DOHH2 (cell line): ENCODE measurements at regions not wholly inside any gene's neighbourhood (a gene's known extent, or its start where the extent isn't known, plus 50 kb on each side); places are given as distances from the start of the nearest gene placed in this dataset.

ENCODE experiments used
- H3F3A ChIP-seq: fragments of 200-600 bp; sonication (generic), shearing (Covaris generic); 2 replicates; pipeline ENCODE4 v1.6.0; 2016; ENCODE audit warnings: antibody characterized with exemption, mild to moderate bottlenecking; ENCODE audit not compliant: control insufficient read depth, insufficient read depth
- H3K27ac ChIP-seq: fragments of 200-600 bp; sonication (generic); 2 replicates; pipeline ENCODE4 v1.5.1; 2014; ENCODE audit warnings: low read depth, mild to moderate bottlenecking, low read length, moderate library complexity
- H3K27me3 ChIP-seq: fragments of 200-600 bp; sonication (generic); 2 replicates; pipeline ENCODE4 v1.6.1; 2014; ENCODE audit warnings: mild to moderate bottlenecking, low read length, mixed read lengths; ENCODE audit not compliant: control insufficient read depth
- H3K36me3 ChIP-seq: fragments of 200-600 bp; sonication (generic); 2 replicates; pipeline ENCODE4 v1.6.1; 2014; ENCODE audit warnings: mild to moderate bottlenecking, low read length, moderate library complexity, mixed read lengths; ENCODE audit not compliant: control insufficient read depth
- H3K4me1 ChIP-seq: fragments of 200-600 bp; sonication (generic); 2 replicates; pipeline ENCODE4 v1.6.1; 2014; ENCODE audit warnings: mild to moderate bottlenecking, low read length, mixed read lengths; ENCODE audit not compliant: control insufficient read depth
- H3K4me2 ChIP-seq: fragments of 200-600 bp; sonication (generic); 2 replicates; pipeline ENCODE4 v1.6.0; 2014; ENCODE audit warnings: mild to moderate bottlenecking, low read length, moderate library complexity
- H3K4me3 ChIP-seq: fragments of 200-600 bp; sonication (generic); 2 replicates; pipeline ENCODE4 v1.5.1; 2014; ENCODE audit warnings: mild to moderate bottlenecking, low read length, mixed read lengths
- H3K79me2 ChIP-seq: fragments of 200-600 bp; sonication (generic); 2 replicates; pipeline ENCODE4 v1.6.1; 2014; ENCODE audit warnings: mild to moderate bottlenecking, low read length, mixed read lengths; ENCODE audit not compliant: control insufficient read depth
- H3K9me2 ChIP-seq: fragments of 200-600 bp; sonication (generic); replicated peaks from 2 replicates; pipeline ENCODE4 v1.6.1; 2014; ENCODE audit warnings: mild to moderate bottlenecking, low read length, mixed read lengths; ENCODE audit not compliant: control insufficient read depth
- H3K9me3 ChIP-seq: fragments of 200-600 bp; sonication (generic); 2 replicates; pipeline ENCODE4 v1.6.1; 2014; ENCODE audit warnings: antibody characterized with exemption, low read length, mixed read lengths; ENCODE audit not compliant: control insufficient read depth, insufficient read depth
- H4K20me1 ChIP-seq: fragments of 200-600 bp; sonication (generic); 2 replicates; pipeline ENCODE4 v1.6.0; 2014; ENCODE audit warnings: low read depth, mild to moderate bottlenecking, antibody characterized with exemption, low read length, moderate library complexity; ENCODE audit not compliant: control insufficient read depth, insufficient read depth
- CTCF ChIP-seq: fragments of 200-600 bp; sonication (generic); IDR thresholded peaks from one replicate; pipeline ENCODE4 v1.5.1; 2014; ENCODE audit warnings: antibody characterized with exemption, mild to moderate bottlenecking, low read depth, low read length; ENCODE audit not compliant: poor library complexity, severe bottlenecking
- EZH2phosphoT487 ChIP-seq: fragments of 200-600 bp; sonication (generic); IDR thresholded peaks from 2 replicates; pipeline ENCODE4 v1.6.1; 2017; ENCODE audit warnings: borderline replicate concordance, mild to moderate bottlenecking, antibody characterized with exemption, low read length, moderate library complexity, mixed read lengths

GRCh38 chrX:109830704-109831206 is 97.7 kb upstream of the ACSL4 start:
- Histone ChIP-seq H3K27me3 (no peaks in the 10 kb centered on the region), H3K79me2 (no peaks in the 10 kb centered on the region), H4K20me1 (no peaks in the 10 kb centered on the region), H3K4me2 (no peak overlapping the region), H3K4me3 (no peak overlapping the region), H3F3A (no peaks in the 10 kb centered on the region), H3K36me3 (no peaks in the 10 kb centered on the region), H3K9me3 (no peaks in the 10 kb centered on the region), H3K4me1 (no peaks in the 10 kb centered on the region), H3K9me2 (no peaks in the 10 kb centered on the region), H3K27ac (no peak overlapping the region)
- TF ChIP-seq EZH2phosphoT487 (no peak), CTCF (no peak)

GRCh38 chrX:109831326-109831985 is 98.4 kb upstream of the ACSL4 start:
- H3K27ac ChIP-seq: no peak overlapping the region
- H3K9me3 ChIP-seq: no peaks in the 10 kb centered on the region
- no peaks in the 10 kb centered on the region for H3F3A ChIP-seq
- no peaks in the 10 kb centered on the region for H3K27me3 ChIP-seq
- H3K79me2 ChIP-seq: no peaks in the 10 kb centered on the region
- H4K20me1 ChIP-seq: no peaks in the 10 kb centered on the region
- no peaks in the 10 kb centered on the region for H3K4me1 ChIP-seq
- TF ChIP-seq EZH2phosphoT487: no peak
- no peak for TF ChIP-seq CTCF
- H3K4me2 ChIP-seq: no peak overlapping the region
- H3K36me3 ChIP-seq: no peaks in the 10 kb centered on the region
- H3K4me3 ChIP-seq: no peak overlapping the region
- H3K9me2 ChIP-seq: no peaks in the 10 kb centered on the region

- H3K9me3 ChIP-seq: no peaks in the 10 kb centered on the region
- no peaks in the 10 kb centered on the region for H3K27me3 ChIP-seq
- no peaks in the 10 kb centered on the region for H3F3A ChIP-seq
- no peak overlapping the region for H3K4me2 ChIP-seq
- no peak overlapping the region for H3K27ac ChIP-seq
- no peaks in the 10 kb centered on the region for H4K20me1 ChIP-seq
- H3K4me1 ChIP-seq: no peaks in the 10 kb centered on the region
- H3K36me3 ChIP-seq: no peaks in the 10 kb centered on the region
- no peaks in the 10 kb centered on the region for H3K9me2 ChIP-seq
- no peaks in the 10 kb centered on the region for H3K79me2 ChIP-seq
- no peak overlapping the region for H3K4me3 ChIP-seq
- no peak for TF ChIP-seq EZH2phosphoT487
- no peak for TF ChIP-seq CTCF
These were observed 106.9 kb upstream of the ACSL4 start for GRCh38 chrX:109839694-109840567.
